Erythroblast (primary cell): ENCODE measurements at regions not wholly inside any gene's neighbourhood (a gene's known extent, or its start where the extent isn't known, plus 50 kb on each side); places are given as distances from the start of the nearest gene placed in this dataset.

Source experiments
- GATA1 ChIP-seq: IDR thresholded peaks from 2 replicates; pipeline ENCODE4 v1.6.1; 2011; ENCODE audit warnings: low read depth, mild to moderate bottlenecking, control low read depth, low read length, moderate library complexity
- POLR2A ChIP-seq: IDR thresholded peaks from 2 replicates; pipeline ENCODE4 v1.6.1; 2011; ENCODE audit warnings: mild to moderate bottlenecking, low read length

GRCh38 chr1:181143102-181143859 is 54.8 kb downstream of the IER5 start:
- TF ChIP-seq POLR2A, result no peak
- TF ChIP-seq GATA1, result no peak
